H1 (cell line): ENCODE measurements at regions not wholly inside any gene's neighbourhood (a gene's known extent, or its start where the extent isn't known, plus 50 kb on each side); places are given as distances from the start of the nearest gene placed in this dataset.

ENCODE experiments used
- CBX8 ChIP-seq: fragments of 300-800, 300-1000 bp; sonication (generic); IDR thresholded peaks from 2 replicates; pipeline ENCODE4 v1.7.1; 2016; ENCODE audit warnings: low read depth, low read length, borderline replicate concordance
- EZH2 ChIP-seq: fragments of 200-600 bp; sonication (generic); IDR thresholded peaks from 2 replicates; pipeline ENCODE4 v1.7.1; 2012; ENCODE audit warnings: low read depth, mild to moderate bottlenecking, moderate library complexity, low read length, inconsistent platforms; ENCODE audit not compliant: severe bottlenecking
- MAFK ChIP-seq: IDR thresholded peaks from 2 replicates; pipeline ENCODE4 v1.6.1; 2012; ENCODE audit warnings: low read depth, mild to moderate bottlenecking, improper control_type of control experiment, low read length
- POLR2AphosphoS5 ChIP-seq: IDR thresholded peaks from 2 replicates; pipeline ENCODE4 v1.6.1; 2011; ENCODE audit warnings: low read depth, low read length
- RAD21 ChIP-seq, 2 experiments: IDR thresholded peaks in 1 of 2; conservative IDR thresholded peaks in 1 of 2; 2 replicates each; pipeline ENCODE4 v1.6.1; 2011; ENCODE audit warnings: low read depth in 2 of 2, low read length in 2 of 2, improper control_type of control experiment in 1 of 2, inconsistent platforms in 1 of 2, mild to moderate bottlenecking in 1 of 2, moderate library complexity in 1 of 2
- SIN3A ChIP-seq, 2 experiments: IDR thresholded peaks in 1 of 2; conservative IDR thresholded peaks in 1 of 2; 2 replicates each; pipeline ENCODE4 v1.6.1; 2011 to 2012; ENCODE audit warnings: low read length in 2 of 2, improper control_type of control experiment in 1 of 2, low read depth in 1 of 2, mild to moderate bottlenecking in 1 of 2
- SP1 ChIP-seq: IDR thresholded peaks from 2 replicates; pipeline ENCODE4 v1.6.1; 2011; ENCODE audit warnings: low read depth, low read length
- TF ChIP-seq, protein P1 (sequence below), 3 experiments: IDR thresholded peaks; 1 replicate in 2 of 3; 2 replicates in 1 of 3; pipeline versions ENCODE4 v1.5.1 to v1.6.1; 2011; ENCODE audit warnings: low read length in 3 of 3, mild to moderate bottlenecking in 3 of 3, inconsistent platforms in 2 of 3, low read depth in 1 of 3, moderate library complexity in 1 of 3; ENCODE audit not compliant: insufficient read depth in 1 of 3; ENCODE audit errors: control extremely low read depth in 1 of 3

GRCh38 chr13:39952249-39953233 lies 297.1 kb downstream of the COG6 start:
- TF ChIP-seq CBX8 (no peak), POLR2AphosphoS5 (no peak), RAD21 (IDR thresholded peaks at IDR 0.05 in 1 of 2, conservative IDR thresholded peaks at IDR 0.05 in 1 of 2; ENCODE audit: low read depth in 2 of 2, low read length in 2 of 2) (no peak), MAFK (no peak), SIN3A (conservative IDR thresholded peaks at IDR 0.05 in 1 of 2, IDR thresholded peaks at IDR 0.05 in 1 of 2; ENCODE audit: low read depth in 1 of 2, low read length in 2 of 2) (no peak), SP1 (no peak), EZH2 (no peak)
- TF ChIP-seq, protein P1, sequence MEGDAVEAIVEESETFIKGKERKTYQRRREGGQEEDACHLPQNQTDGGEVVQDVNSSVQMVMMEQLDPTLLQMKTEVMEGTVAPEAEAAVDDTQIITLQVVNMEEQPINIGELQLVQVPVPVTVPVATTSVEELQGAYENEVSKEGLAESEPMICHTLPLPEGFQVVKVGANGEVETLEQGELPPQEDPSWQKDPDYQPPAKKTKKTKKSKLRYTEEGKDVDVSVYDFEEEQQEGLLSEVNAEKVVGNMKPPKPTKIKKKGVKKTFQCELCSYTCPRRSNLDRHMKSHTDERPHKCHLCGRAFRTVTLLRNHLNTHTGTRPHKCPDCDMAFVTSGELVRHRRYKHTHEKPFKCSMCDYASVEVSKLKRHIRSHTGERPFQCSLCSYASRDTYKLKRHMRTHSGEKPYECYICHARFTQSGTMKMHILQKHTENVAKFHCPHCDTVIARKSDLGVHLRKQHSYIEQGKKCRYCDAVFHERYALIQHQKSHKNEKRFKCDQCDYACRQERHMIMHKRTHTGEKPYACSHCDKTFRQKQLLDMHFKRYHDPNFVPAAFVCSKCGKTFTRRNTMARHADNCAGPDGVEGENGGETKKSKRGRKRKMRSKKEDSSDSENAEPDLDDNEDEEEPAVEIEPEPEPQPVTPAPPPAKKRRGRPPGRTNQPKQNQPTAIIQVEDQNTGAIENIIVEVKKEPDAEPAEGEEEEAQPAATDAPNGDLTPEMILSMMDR (IDR thresholded peaks at IDR 0.05; ENCODE audit: control extremely low read depth in 1 of 3, insufficient read depth in 1 of 3, low read depth in 1 of 3, low read length in 3 of 3): no peak
